Mesenchymal stem cell (in vitro differentiated cells and primary cell): ENCODE measurements at regions not wholly inside any gene's neighbourhood (a gene's known extent, or its start where the extent isn't known, plus 50 kb on each side); places are given as distances from the start of the nearest gene placed in this dataset.

Source experiments
- DNase-seq: peaks from one replicate; pipeline ENCODE4 v3.0.0-alpha.2; 2013
- H2AFZ ChIP-seq: one replicate; pipeline ENCODE4 v1.6.1; 2013; ENCODE audit warnings: low read depth, mild to moderate bottlenecking, control low read depth, inconsistent platforms, low read length, moderate library complexity
- H2AK5ac ChIP-seq: 2 replicates; pipeline ENCODE4 v1.6.1; 2013; ENCODE audit warnings: low read length, moderate library complexity, mild to moderate bottlenecking, inconsistent platforms; ENCODE audit not compliant: severe bottlenecking
- H2BK120ac ChIP-seq: one replicate; pipeline ENCODE4 v1.6.1; 2013; ENCODE audit warnings: low read depth, mild to moderate bottlenecking, inconsistent platforms, low read length, moderate library complexity
- H2BK12ac ChIP-seq, 2 experiments: one replicate each; pipeline ENCODE4 v1.6.1; 2013; ENCODE audit warnings: inconsistent platforms in 2 of 2, low read length in 2 of 2, mild to moderate bottlenecking in 2 of 2, moderate library complexity in 2 of 2, control low read depth in 1 of 2
- H2BK15ac ChIP-seq: one replicate; pipeline ENCODE4 v1.6.1; 2013; ENCODE audit warnings: mild to moderate bottlenecking, low read depth, inconsistent platforms; ENCODE audit not compliant: poor library complexity, severe bottlenecking
- H2BK5ac ChIP-seq: 2 replicates; pipeline ENCODE4 v1.6.1; 2013; ENCODE audit warnings: low read depth, mild to moderate bottlenecking, low read length, control low read depth, inconsistent platforms; ENCODE audit not compliant: poor library complexity, severe bottlenecking
- H3K14ac ChIP-seq, 2 experiments: one replicate each; pipeline ENCODE4 v1.6.1; 2013; ENCODE audit warnings: inconsistent platforms in 2 of 2, low read length in 2 of 2, control low read depth in 1 of 2, mild to moderate bottlenecking in 1 of 2, moderate library complexity in 1 of 2
- H3K18ac ChIP-seq, 2 experiments: one replicate each; pipeline ENCODE4 v1.6.1; 2013; ENCODE audit warnings: inconsistent platforms in 2 of 2, low read length in 2 of 2, control low read depth in 1 of 2, low read depth in 1 of 2, mild to moderate bottlenecking in 1 of 2
- H3K23ac ChIP-seq, 2 experiments: one replicate each; pipeline ENCODE4 v1.6.1; 2013; ENCODE audit warnings: inconsistent platforms in 2 of 2, low read length in 2 of 2, mild to moderate bottlenecking in 2 of 2, moderate library complexity in 2 of 2, control low read depth in 1 of 2
- H3K27ac ChIP-seq: 2 replicates; pipeline ENCODE4 v1.5.1; 2013; ENCODE audit warnings: mild to moderate bottlenecking, moderate library complexity, low read length, control low read depth, inconsistent platforms; ENCODE audit not compliant: poor library complexity, severe bottlenecking
- H3K27me3 ChIP-seq, 2 experiments: 2 replicates each; pipeline versions ENCODE4 v1.6.1 to v1.7.0; 2013; ENCODE audit warnings: low read length in 2 of 2, mild to moderate bottlenecking in 2 of 2, moderate library complexity in 2 of 2, control low read depth in 1 of 2, inconsistent platforms in 1 of 2; ENCODE audit not compliant: control insufficient read depth in 1 of 2, insufficient read depth in 1 of 2
- H3K36me3 ChIP-seq, 2 experiments: 2 replicates each; pipeline versions ENCODE4 v1.6.1 to v1.7.0; 2013; ENCODE audit warnings: low read length in 2 of 2, control low read depth in 1 of 2, inconsistent platforms in 1 of 2, low read depth in 1 of 2, mild to moderate bottlenecking in 1 of 2; ENCODE audit not compliant: insufficient read depth in 2 of 2, control insufficient read depth in 1 of 2
- H3K4ac ChIP-seq, 2 experiments: one replicate each; pipeline ENCODE4 v1.6.1; 2013; ENCODE audit warnings: inconsistent platforms in 2 of 2, low read length in 2 of 2, mild to moderate bottlenecking in 2 of 2, moderate library complexity in 2 of 2, control low read depth in 1 of 2, low read depth in 1 of 2
- H3K4me1 ChIP-seq: 2 replicates; pipeline ENCODE4 v1.6.1; 2013; ENCODE audit warnings: low read depth, low read length, control low read depth; ENCODE audit not compliant: control insufficient read depth, insufficient read depth
- H3K4me2 ChIP-seq: 2 replicates; pipeline ENCODE4 v1.6.1; 2013; ENCODE audit warnings: low read length, mild to moderate bottlenecking, inconsistent platforms; ENCODE audit not compliant: poor library complexity, severe bottlenecking
- H3K4me3 ChIP-seq, 2 experiments: 2 replicates each; pipeline versions ENCODE4 v1.5.1 to v1.7.0; 2013; ENCODE audit warnings: low read length in 2 of 2, mild to moderate bottlenecking in 2 of 2, control low read depth in 1 of 2, low read depth in 1 of 2; ENCODE audit not compliant: insufficient read depth in 1 of 2
- H3K79me1 ChIP-seq: replicated peaks from 2 replicates; pipeline ENCODE4 v1.6.1; 2013; ENCODE audit warnings: mild to moderate bottlenecking, control low read depth, low read length, inconsistent platforms; ENCODE audit not compliant: poor library complexity, severe bottlenecking
- H3K9ac ChIP-seq: 2 replicates; pipeline ENCODE4 v1.7.0; 2013; ENCODE audit warnings: mild to moderate bottlenecking, low read length, moderate library complexity
- H3K9me3 ChIP-seq: 2 replicates; pipeline ENCODE4 v1.7.0; 2013; ENCODE audit warnings: mild to moderate bottlenecking, low read length; ENCODE audit not compliant: control insufficient read depth
- H4K8ac ChIP-seq: one replicate; pipeline ENCODE4 v1.6.1; 2013; ENCODE audit warnings: inconsistent platforms, mild to moderate bottlenecking, low read length, moderate library complexity
- H4K91ac ChIP-seq: one replicate; pipeline ENCODE4 v1.6.1; 2013; ENCODE audit warnings: mild to moderate bottlenecking, low read length, inconsistent platforms
- WGBS: methylation state at CpG from one replicate; pipeline ENCODE4 v1.1.7; 2013; ENCODE audit warnings: mixed read lengths; 5-methylcytosine and 5-hydroxymethylcytosine counted together

GRCh38 chr2:238966072-238966937, 118.4 kb downstream of the TWIST2 start:
- WGBS = 93% methylated on average over 45 of the region's 46 CpGs
- Histone ChIP-seq H3K4me3 (no peak overlapping the region), H3K4me1 (peaks cover 14% of the 10 kb centered on the region)

GRCh38 chr2:238967031-238967977, 119.4 kb downstream of the TWIST2 start:
- no peak overlapping the region for H4K91ac ChIP-seq
- no peak overlapping the region for H3K23ac ChIP-seq
- H2BK15ac ChIP-seq = no peak overlapping the region
- no peak overlapping the region for H4K8ac ChIP-seq
- H3K4me1 ChIP-seq = peaks cover 15% of the 10 kb centered on the region
- no peak overlapping the region for H3K4me3 ChIP-seq
- no peak overlapping the region for H2BK5ac ChIP-seq
- H3K36me3 ChIP-seq = no peaks in the 10 kb centered on the region
- no peak for DNase-seq
- H3K27ac ChIP-seq = no peak overlapping the region
- no peak overlapping the region for H3K9ac ChIP-seq
- no peak overlapping the region for H3K4ac ChIP-seq
- H3K9me3 ChIP-seq = no peaks in the 10 kb centered on the region
- H2BK12ac ChIP-seq = no peak overlapping the region
- no peak overlapping the region for H3K14ac ChIP-seq
- H2AFZ ChIP-seq = no peak overlapping the region
- no peak overlapping the region for H3K4me2 ChIP-seq
- H2AK5ac ChIP-seq = no peak overlapping the region
- H3K18ac ChIP-seq = no peak overlapping the region
- H3K27me3 ChIP-seq = peaks cover 10 to 20% of the 10 kb centered on the region in 2 experiments
- WGBS = 83% methylated on average over 43 of the region's 43 CpGs
- H3K79me1 ChIP-seq = no peaks in the 10 kb centered on the region
- no peak overlapping the region for H2BK120ac ChIP-seq

More at GRCh38 chr2:238966072-238966937, 118.4 kb downstream of the TWIST2 start:
- no peak overlapping the region for H4K91ac ChIP-seq
- no peak overlapping the region for H2AFZ ChIP-seq
- H2BK120ac ChIP-seq = no peak overlapping the region
- no peak overlapping the region for H2BK5ac ChIP-seq
- H3K4me2 ChIP-seq = no peak overlapping the region
- no peak for DNase-seq
- H3K9ac ChIP-seq = no peak overlapping the region
- no peaks in the 10 kb centered on the region for H3K79me1 ChIP-seq
- H3K23ac ChIP-seq = no peak overlapping the region
- H3K9me3 ChIP-seq = no peaks in the 10 kb centered on the region
- no peak overlapping the region for H3K4ac ChIP-seq
- no peak overlapping the region for H3K18ac ChIP-seq
- H3K36me3 ChIP-seq = no peaks in the 10 kb centered on the region
- H2BK15ac ChIP-seq = no peak overlapping the region
- no peak overlapping the region for H3K27ac ChIP-seq
- H2BK12ac ChIP-seq = no peak overlapping the region
- H3K27me3 ChIP-seq = peaks cover 10 to 12% of the 10 kb centered on the region in 2 experiments
- no peak overlapping the region for H4K8ac ChIP-seq
- no peak overlapping the region for H3K14ac ChIP-seq
- no peak overlapping the region for H2AK5ac ChIP-seq

GRCh38 chr2:238967978-238968360, 120.1 kb downstream of the TWIST2 start:
- 78% methylated on average over 8 of the region's 8 CpGs for WGBS

More at GRCh38 chr2:238967978-238968360, 120.1 kb downstream of the TWIST2 start:
- H3K4me1 ChIP-seq = peaks cover 13% of the 10 kb centered on the region
- H2AK5ac ChIP-seq = no peak overlapping the region
- no peak overlapping the region for H3K23ac ChIP-seq
- H3K79me1 ChIP-seq = no peaks in the 10 kb centered on the region
- no peak overlapping the region for H3K9ac ChIP-seq
- H3K27ac ChIP-seq = no peak overlapping the region
- no peak overlapping the region for H3K4ac ChIP-seq
- H3K14ac ChIP-seq = no peak overlapping the region
- no peak overlapping the region for H4K91ac ChIP-seq
- no peak overlapping the region for H3K4me2 ChIP-seq
- peaks cover 10 to 20% of the 10 kb centered on the region in 2 experiments for H3K27me3 ChIP-seq
- no peak for DNase-seq
- no peak overlapping the region for H3K4me3 ChIP-seq
- no peak overlapping the region for H4K8ac ChIP-seq
- H2BK15ac ChIP-seq = no peak overlapping the region
- no peak overlapping the region for H2AFZ ChIP-seq
- no peak overlapping the region for H2BK120ac ChIP-seq
- no peak overlapping the region for H3K18ac ChIP-seq
- no peaks in the 10 kb centered on the region for H3K36me3 ChIP-seq
- H3K9me3 ChIP-seq = no peaks in the 10 kb centered on the region
- H2BK12ac ChIP-seq = no peak overlapping the region
- H2BK5ac ChIP-seq = no peak overlapping the region
